A549 (cell line): ENCODE measurements at regions not wholly inside any gene's neighbourhood (a gene's known extent, or its start where the extent isn't known, plus 50 kb on each side); places are given as distances from the start of the nearest gene placed in this dataset.

Experiments
- ATAC-seq, 2 experiments: fragments of 200-7000 bp in 1 of 2; fragments of >200 bp in 1 of 2; cut with Nextera tagmentation in 1 of 2; cut with Tn5 transposase in 1 of 2; 3 replicates each; pipeline versions ENCODE4 v1.8.0 to v1.9.1; 2018 to 2020; ENCODE audit warnings: mild to moderate bottlenecking in 1 of 2, moderate library complexity in 1 of 2
- CTCF ChIA-PET: fragments of 300-600 bp; sonication (Branson Sonifier 250); formaldehyde crosslinking; extraction: SDS; loops from one replicate; lab custom pipeline; 2021; ENCODE audit warnings: antibody characterized with exemption, inconsistent platforms; lab: Yijun Ruan, JAX
- POLR2A ChIA-PET: fragments of 350-600 bp; formaldehyde crosslinking; extraction: SDS; loops from one replicate; lab custom pipeline; 2021; ENCODE audit warnings: antibody characterized with exemption, inconsistent platforms; lab: Yijun Ruan, JAX
- DNase-seq, 2 experiments: peaks; one replicate each; pipeline versions ENCODE4 v3.0.0 to v3.0.0-alpha.2; 2011 to 2016; ENCODE audit warnings: low read depth in 1 of 2, low spot score in 1 of 2
- FAIRE-seq: peaks from 2 replicates; lab custom pipeline; 2011; peaks lifted over from hg19 to GRCh38; lab: Jason Lieb, UNC
- H3K27ac ChIP-seq, 2 experiments: fragments of >200 bp; sonication (Bioruptor Twin); formaldehyde crosslinking; 3 replicates each; pipeline ENCODE4 v1.5.1; 2016 to 2017
- H3K4me1 ChIP-seq: fragments of >200 bp; sonication (Bioruptor Twin); formaldehyde crosslinking; 3 replicates; pipeline ENCODE4 v1.6.1; 2016
- H3K4me2 ChIP-seq: fragments of >200 bp; sonication (Bioruptor Twin); formaldehyde crosslinking; 3 replicates; pipeline ENCODE4 v1.6.1; 2016
- H3K4me3 ChIP-seq: fragments of >200 bp; sonication (Bioruptor Twin); formaldehyde crosslinking; 3 replicates; pipeline ENCODE4 v1.5.1; 2016
- H3K9me3 ChIP-seq: fragments of >200 bp; sonication (Bioruptor Twin); formaldehyde crosslinking; 3 replicates; pipeline ENCODE4 v1.6.1; 2016
- ATOH8 ChIP-seq: fragments of 250-450 bp; sonication (Bioruptor Pico); IDR thresholded peaks from 2 replicates; pipeline ENCODE4 v1.5.0; 2020; ENCODE audit warnings: low read depth, mild to moderate bottlenecking, moderate library complexity
- CHD4 ChIP-seq: fragments of 200-600 bp; sonication (generic); IDR thresholded peaks from 2 replicates; pipeline ENCODE4 v1.6.1; 2016; ENCODE audit warnings: antibody characterized with exemption, mild to moderate bottlenecking, borderline replicate concordance
- CTCF ChIP-seq: fragments of >200 bp; sonication (Bioruptor Twin); formaldehyde crosslinking; IDR thresholded peaks from 3 replicates; pipeline ENCODE4 v1.5.1; 2016
- EHMT2 ChIP-seq: fragments of 200-600 bp; sonication (generic); IDR thresholded peaks from 2 replicates; pipeline ENCODE4 v1.6.1; 2016; ENCODE audit warnings: antibody characterized with exemption, low read depth, mild to moderate bottlenecking, moderate library complexity
- ELK1 ChIP-seq: fragments of 150-350 bp; IDR thresholded peaks from 2 replicates; pipeline ENCODE4 v1.6.1; 2014; ENCODE audit warnings: low read depth, mild to moderate bottlenecking, low read length
- EP300 ChIP-seq, 2 experiments: fragments of >200 bp; sonication (Bioruptor Twin); formaldehyde crosslinking; IDR thresholded peaks; 2 replicates in 1 of 2; 3 replicates in 1 of 2; pipeline ENCODE4 v1.6.1; 2016 to 2017
- ESRRA ChIP-seq: fragments of 150-350 bp; IDR thresholded peaks from 2 replicates; pipeline ENCODE4 v1.6.1; 2014; ENCODE audit warnings: mild to moderate bottlenecking, low read length, borderline replicate concordance
- FOSB ChIP-seq: fragments of 250-450 bp; sonication (Bioruptor Pico); IDR thresholded peaks from 2 replicates; pipeline ENCODE4 v1.5.0; 2020; ENCODE audit warnings: mild to moderate bottlenecking, moderate library complexity
- FOSL2 ChIP-seq, 2 experiments: fragments of 450-650 bp in 1 of 2; fragments of >200 bp in 1 of 2; sonication (Bioruptor Twin) in 1 of 2; formaldehyde crosslinking; IDR thresholded peaks; 2 replicates each; pipeline versions ENCODE4 v1.5.0 to v1.6.1; 2016 to 2020; ENCODE audit warnings: mild to moderate bottlenecking in 1 of 2, moderate library complexity in 1 of 2
- FOXS1 ChIP-seq: fragments of 250-450 bp; sonication (Bioruptor Pico); IDR thresholded peaks from 2 replicates; pipeline ENCODE4 v1.5.0; 2020; ENCODE audit warnings: mild to moderate bottlenecking, moderate library complexity
- HOXA7 ChIP-seq: fragments of 250-450 bp; sonication (Bioruptor Pico); IDR thresholded peaks from 2 replicates; pipeline ENCODE4 v1.5.0; 2020; ENCODE audit warnings: mild to moderate bottlenecking, moderate library complexity
- HOXB5 ChIP-seq: fragments of 250-450 bp; sonication (Bioruptor Pico); IDR thresholded peaks from 2 replicates; pipeline ENCODE4 v1.5.0; 2020; ENCODE audit warnings: mild to moderate bottlenecking, moderate library complexity
- JUN ChIP-seq, 2 experiments: fragments of >200 bp; sonication (Bioruptor Twin); formaldehyde crosslinking; IDR thresholded peaks; 2 replicates in 1 of 2; 3 replicates in 1 of 2; pipeline ENCODE4 v1.6.1; 2016 to 2017
- KDM1A ChIP-seq: fragments of 200-600 bp; sonication (generic); IDR thresholded peaks from 2 replicates; pipeline ENCODE4 v1.6.1; 2016; ENCODE audit warnings: low read depth, mild to moderate bottlenecking
- KDM5A ChIP-seq: fragments of 200-600 bp; sonication (generic); IDR thresholded peaks from 2 replicates; pipeline ENCODE4 v1.6.1; 2016; ENCODE audit warnings: antibody characterized with exemption, mild to moderate bottlenecking
- MAFK ChIP-seq: fragments of 450-650 bp; IDR thresholded peaks from 2 replicates; pipeline ENCODE4 v1.6.1; 2014; ENCODE audit not compliant: partially characterized antibody
- MAZ ChIP-seq: fragments of 150-350 bp; IDR thresholded peaks from 2 replicates; pipeline ENCODE4 v1.6.1; 2014; ENCODE audit warnings: antibody characterized with exemption, low read depth, low read length, borderline replicate concordance
- NFE2L2 ChIP-seq: fragments of 150-350 bp; conservative IDR thresholded peaks from 2 replicates; pipeline ENCODE4 v1.6.1; 2014; ENCODE audit warnings: low read length
- NPAS2 ChIP-seq: fragments of 250-450 bp; sonication (Bioruptor Pico); IDR thresholded peaks from 2 replicates; pipeline ENCODE4 v1.8.0; 2022; ENCODE audit warnings: mild to moderate bottlenecking, moderate library complexity, borderline replicate concordance
- PBX3 ChIP-seq: IDR thresholded peaks from 2 replicates; pipeline ENCODE4 v1.6.1; 2012
- RARB ChIP-seq: fragments of 250-450 bp; sonication (Bioruptor Pico); IDR thresholded peaks from 2 replicates; pipeline ENCODE4 v1.8.0; 2021; ENCODE audit warnings: mild to moderate bottlenecking, moderate library complexity
- USF2 ChIP-seq: fragments of 450-650 bp; IDR thresholded peaks from 2 replicates; pipeline ENCODE4 v1.6.1; 2014; ENCODE audit warnings: antibody characterized with exemption
- ZNF302 ChIP-seq: fragments of 250-450 bp; sonication (Bioruptor Pico); IDR thresholded peaks from 2 replicates; pipeline ENCODE4 v1.9.0; 2021; ENCODE audit warnings: inconsistent platforms, mild to moderate bottlenecking, moderate library complexity
- WGBS: methylation state at CpG from one replicate; pipeline ENCODE4 v1.1.6; 2017; ENCODE audit errors: missing lambda C conversion rate; 5-methylcytosine and 5-hydroxymethylcytosine counted together

GRCh38 chr11:95419915-95420314 lies 188.9 kb upstream of the SESN3 start:
- DNase-seq (no peak), FAIRE-seq (no peak)

GRCh38 chr11:95418916-95419315 lies 187.9 kb upstream of the SESN3 start:
- no peak for TF ChIP-seq CHD4
- no peak for TF ChIP-seq HOXB5 (CRISPR knock-in tag)
- TF ChIP-seq KDM1A = no peak
- TF ChIP-seq RARB (CRISPR knock-in tag) = no peak
- no peak for TF ChIP-seq KDM5A
- TF ChIP-seq PBX3 = no peak
- TF ChIP-seq FOSL2 (IDR thresholded peaks at IDR 0.05) = no peak
- no peak for TF ChIP-seq FOSL2 (CRISPR knock-in tag; IDR thresholded peaks at IDR 0.05)
- no peak for TF ChIP-seq ELK1
- TF ChIP-seq EHMT2 = no peak
- TF ChIP-seq FOXS1 (CRISPR knock-in tag) = no peak
- no peak for TF ChIP-seq NFE2L2
- no peak for TF ChIP-seq ATOH8 (CRISPR knock-in tag)
- no peak for TF ChIP-seq FOSB
- no peak for TF ChIP-seq NPAS2 (CRISPR knock-in tag)
- no peak for FAIRE-seq
- Histone ChIP-seq H3K4me3 (no peak overlapping the region), H3K9me3 (no peaks in the 10 kb centered on the region), H3K4me2 (no peak overlapping the region), H3K4me1 (no peaks in the 10 kb centered on the region), H3K27ac (no peak overlapping the region)
- ATAC-seq = no peak
- no peak for DNase-seq
- WGBS = 21% methylated on average over 1 of the region's 1 CpG
- POLR2A ChIA-PET = no interaction called here
- CTCF ChIA-PET = no interaction called here

More at GRCh38 chr11:95419915-95420314, 188.9 kb upstream of the SESN3 start:
- Histone ChIP-seq H3K27ac (no peak overlapping the region), H3K4me3 (no peak overlapping the region), H3K4me2 (no peak overlapping the region), H3K4me1 (no peaks in the 10 kb centered on the region), H3K9me3 (no peaks in the 10 kb centered on the region)
- 29% methylated on average over 2 of the region's 2 CpGs for WGBS
- CTCF ChIA-PET = no interaction called here
- no peak for ATAC-seq
- POLR2A ChIA-PET = no interaction called here
- TF ChIP-seq CHD4 (no peak), ESRRA (no peak), JUN (IDR thresholded peaks at IDR 0.05) (no peak), HOXA7 (no peak), MAZ (no peak), PBX3 (no peak)

GRCh38 chr11:95417832-95418231 lies 186.8 kb upstream of the SESN3 start:
- ATAC-seq = no peak
- Histone ChIP-seq H3K27ac (no peak overlapping the region), H3K4me3 (no peak overlapping the region), H3K9me3 (no peaks in the 10 kb centered on the region)
- ChIA-PET POLR2A (no interaction called here), CTCF (no interaction called here)
- 81% methylated on average over 1 of the region's 1 CpG for WGBS
- TF ChIP-seq ZNF302 (no peak), USF2 (no peak), MAFK (no peak), EP300 (IDR thresholded peaks at IDR 0.05) (no peak), CTCF (no peak)
- TF ChIP-seq, all 56 proteins: peak for 0
- Histone ChIP-seq H3K4me1 (no peaks in the 10 kb centered on the region), H3K4me2 (no peak overlapping the region)
- DNase-seq (no peak), FAIRE-seq (no peak)
